HFFc6 (cell line): ENCODE measurements at regions not wholly inside any gene's neighbourhood (a gene's known extent, or its start where the extent isn't known, plus 50 kb on each side); places are given as distances from the start of the nearest gene placed in this dataset.
"Not testable (repeated sequence)": the region's sequence is repeated elsewhere in the genome, so short reads cannot be mapped to it uniquely, and the experiment has no call there.

ENCODE experiments used
- DNase-seq: peaks from one replicate; pipeline ENCODE4 v3.0.0-alpha.2; 2018
- H3K27ac Mint-ChIP-seq: 2 replicates; pipeline ENCODE4 v1.8.0; 2020; ENCODE audit warnings: mild to moderate bottlenecking, mixed read lengths
- H3K27me3 Mint-ChIP-seq: 2 replicates; pipeline ENCODE4 v1.8.0; 2021; ENCODE audit warnings: mild to moderate bottlenecking, moderate library complexity, mixed read lengths; ENCODE audit not compliant: insufficient read depth
- H3K36me3 Mint-ChIP-seq: 2 replicates; pipeline ENCODE4 v1.8.0; 2021; ENCODE audit warnings: low read depth, mixed read lengths
- H3K4me1 Mint-ChIP-seq: 2 replicates; pipeline ENCODE4 v1.8.0; 2020; ENCODE audit warnings: low read depth, mixed read lengths
- H3K4me3 Mint-ChIP-seq: 2 replicates; pipeline ENCODE4 v1.8.0; 2020; ENCODE audit warnings: mild to moderate bottlenecking, moderate library complexity, mixed read lengths
- H3K9me3 Mint-ChIP-seq: 2 replicates; pipeline ENCODE4 v1.8.0; 2020; ENCODE audit warnings: mild to moderate bottlenecking, mixed read lengths
- TF ChIP-seq, protein P1 (sequence below): fragments of 200-600 bp; sonication (generic); IDR thresholded peaks from 2 replicates; pipeline ENCODE4 v1.5.0; 2021; ENCODE audit warnings: antibody characterized with exemption, mild to moderate bottlenecking

DNA sequence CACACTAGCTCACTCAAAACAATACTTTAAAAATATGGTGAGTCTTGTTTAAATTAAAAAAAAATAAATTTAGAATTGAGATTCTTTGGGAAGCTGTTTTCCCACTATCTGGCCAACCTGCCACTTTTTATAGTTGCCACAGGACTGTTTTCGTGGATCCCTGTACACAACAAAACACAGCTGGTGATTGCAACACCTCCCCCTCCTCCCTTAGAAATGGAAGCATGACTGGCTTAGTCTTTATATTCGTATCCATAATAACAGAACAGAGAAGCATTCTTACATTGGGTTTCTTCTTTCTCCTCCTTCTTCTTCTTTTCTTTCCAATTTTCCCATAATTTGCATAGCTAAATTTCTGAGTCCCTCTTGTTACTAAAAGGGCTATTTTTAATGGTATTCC is 79.5 kb upstream of the GJB6 start:
- peaks cover 11% of the 10 kb centered on the region; the same call in 1 of the 2 replicates for H3K36me3 Mint-ChIP-seq
- H3K9me3 Mint-ChIP-seq = peaks cover 10% of the 10 kb centered on the region; the same call in 1 of the 2 replicates
- H3K4me3 Mint-ChIP-seq = no peak overlapping the region
- H3K27me3 Mint-ChIP-seq = peaks cover 19% of the 10 kb centered on the region
- no peaks in the 10 kb centered on the region for H3K4me1 Mint-ChIP-seq
- no peak overlapping the region for H3K27ac Mint-ChIP-seq
- DNase-seq = no peak
- TF ChIP-seq, protein P1, sequence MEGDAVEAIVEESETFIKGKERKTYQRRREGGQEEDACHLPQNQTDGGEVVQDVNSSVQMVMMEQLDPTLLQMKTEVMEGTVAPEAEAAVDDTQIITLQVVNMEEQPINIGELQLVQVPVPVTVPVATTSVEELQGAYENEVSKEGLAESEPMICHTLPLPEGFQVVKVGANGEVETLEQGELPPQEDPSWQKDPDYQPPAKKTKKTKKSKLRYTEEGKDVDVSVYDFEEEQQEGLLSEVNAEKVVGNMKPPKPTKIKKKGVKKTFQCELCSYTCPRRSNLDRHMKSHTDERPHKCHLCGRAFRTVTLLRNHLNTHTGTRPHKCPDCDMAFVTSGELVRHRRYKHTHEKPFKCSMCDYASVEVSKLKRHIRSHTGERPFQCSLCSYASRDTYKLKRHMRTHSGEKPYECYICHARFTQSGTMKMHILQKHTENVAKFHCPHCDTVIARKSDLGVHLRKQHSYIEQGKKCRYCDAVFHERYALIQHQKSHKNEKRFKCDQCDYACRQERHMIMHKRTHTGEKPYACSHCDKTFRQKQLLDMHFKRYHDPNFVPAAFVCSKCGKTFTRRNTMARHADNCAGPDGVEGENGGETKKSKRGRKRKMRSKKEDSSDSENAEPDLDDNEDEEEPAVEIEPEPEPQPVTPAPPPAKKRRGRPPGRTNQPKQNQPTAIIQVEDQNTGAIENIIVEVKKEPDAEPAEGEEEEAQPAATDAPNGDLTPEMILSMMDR = no peak

DNA sequence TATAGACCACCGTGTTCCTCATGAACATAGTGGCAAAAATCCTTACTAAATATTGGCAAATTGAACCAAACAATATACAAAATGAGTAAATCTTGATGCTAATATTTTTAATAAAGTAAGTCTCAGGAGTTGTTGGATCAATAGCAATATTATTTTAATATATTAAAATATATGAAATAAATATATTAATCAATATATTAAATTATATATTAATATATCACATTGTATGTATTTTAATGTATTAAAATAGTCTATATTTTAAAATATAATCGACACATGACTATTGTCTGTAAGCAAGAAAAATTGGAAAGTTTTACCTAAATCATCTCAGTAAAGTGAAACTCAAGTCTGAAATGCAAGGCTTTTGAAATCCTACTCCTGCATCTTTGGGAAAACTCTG is 78.9 kb upstream of the GJB6 start:
- no peak overlapping the region for H3K4me3 Mint-ChIP-seq
- peaks cover 11% of the 10 kb centered on the region; the same call in 1 of the 2 replicates for H3K36me3 Mint-ChIP-seq
- peaks cover 19% of the 10 kb centered on the region for H3K27me3 Mint-ChIP-seq

DNA sequence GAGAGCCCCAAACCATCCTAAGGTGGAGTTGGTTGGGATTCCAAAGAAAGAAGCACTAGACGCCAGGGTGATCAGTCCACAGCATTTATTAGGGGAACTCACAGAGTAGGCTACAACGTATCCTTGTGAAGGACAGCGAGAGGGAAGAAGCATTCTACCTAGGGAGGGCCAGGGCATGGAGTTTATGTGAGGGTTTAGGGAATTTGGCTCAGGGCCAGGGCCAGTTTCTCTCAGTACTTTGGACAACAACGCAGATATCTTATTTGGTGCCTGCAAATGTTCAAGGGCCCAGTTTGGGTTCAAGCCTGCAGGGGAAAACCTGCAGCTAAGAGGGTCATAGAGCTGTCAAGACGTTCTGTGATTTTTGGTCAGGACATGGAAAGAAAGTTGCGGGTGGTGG is 73.9 kb upstream of the GJB6 start:
- Mint-ChIP-seq H3K4me1 (peaks cover 8% of the 10 kb centered on the region; the same call in 1 of the 2 replicates), H3K27ac (no peak overlapping the region), H3K36me3 (peaks cover 11% of the 10 kb centered on the region; the same call in 1 of the 2 replicates), H3K4me3 (no peak overlapping the region), H3K27me3 (peaks cover 32% of the 10 kb centered on the region), H3K9me3 (peaks cover 10% of the 10 kb centered on the region; the same call in 1 of the 2 replicates)
- TF ChIP-seq, protein P1 = no peak
- no peak for DNase-seq

More for the DNA sequence above, 78.9 kb upstream of the GJB6 start:
- Mint-ChIP-seq H3K4me1 (no peaks in the 10 kb centered on the region), H3K9me3 (peaks cover 10% of the 10 kb centered on the region; the same call in 1 of the 2 replicates), H3K27ac (no peak overlapping the region)
- DNase-seq = no peak
- TF ChIP-seq, protein P1 = no peak

DNA sequence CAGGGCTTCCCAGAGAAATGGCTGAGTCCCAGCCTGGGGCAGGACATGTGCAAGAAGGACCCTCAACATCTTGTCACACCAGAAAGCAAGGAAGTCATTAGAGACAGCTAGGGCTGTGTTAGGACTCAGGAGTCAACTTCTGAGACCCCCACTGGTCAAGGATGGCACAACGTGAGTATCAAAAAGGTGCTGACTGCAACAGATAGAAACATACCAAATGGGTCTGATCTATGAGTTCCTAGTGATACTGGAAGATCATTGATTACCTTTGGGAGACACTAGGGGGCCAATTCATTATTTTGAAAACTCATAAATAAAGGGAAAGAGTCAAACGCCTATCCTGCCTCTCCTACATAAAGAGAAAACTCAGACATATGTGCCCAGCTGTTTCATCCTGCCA is 73.5 kb upstream of the GJB6 start:
- H3K36me3 Mint-ChIP-seq = peaks cover 11% of the 10 kb centered on the region; the same call in 1 of the 2 replicates
- H3K4me3 Mint-ChIP-seq = no peak overlapping the region
- H3K27me3 Mint-ChIP-seq = peaks cover 36% of the 10 kb centered on the region
- H3K9me3 Mint-ChIP-seq = peaks cover 10% of the 10 kb centered on the region; the same call in 1 of the 2 replicates
- DNase-seq = no peak
- H3K4me1 Mint-ChIP-seq = peaks cover 8% of the 10 kb centered on the region; the same call in 1 of the 2 replicates
- H3K27ac Mint-ChIP-seq = no peak overlapping the region
- TF ChIP-seq, protein P1 = peak; percentile 29; the same call in 1 of the 2 replicates

DNA sequence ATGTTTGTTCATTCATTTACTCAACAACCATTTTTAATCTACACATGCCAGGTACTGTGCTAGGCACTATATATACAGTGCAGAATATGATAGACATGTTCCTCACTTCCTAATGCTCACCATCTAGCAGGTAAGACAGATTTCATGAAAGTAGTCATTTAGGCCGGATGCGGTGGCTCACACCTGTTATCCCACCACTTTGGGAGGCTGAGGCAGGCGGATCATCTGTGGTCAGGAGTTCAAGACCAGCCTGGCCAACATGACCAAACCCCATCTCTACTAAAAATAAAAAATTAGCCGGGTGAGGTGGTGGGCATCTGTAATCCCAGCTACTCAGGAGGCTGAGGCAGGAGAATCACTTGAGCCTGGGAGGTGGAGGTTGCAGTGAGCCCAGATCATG is 71.9 kb upstream of the GJB6 start:
- peaks cover 45% of the 10 kb centered on the region for H3K27me3 Mint-ChIP-seq
- not testable (repeated sequence) for H3K27ac Mint-ChIP-seq, DNase-seq, H3K4me1 Mint-ChIP-seq, H3K9me3 Mint-ChIP-seq, H3K4me3 Mint-ChIP-seq
- H3K36me3 Mint-ChIP-seq = peaks cover 11% of the 10 kb centered on the region; the same call in 1 of the 2 replicates

DNA sequence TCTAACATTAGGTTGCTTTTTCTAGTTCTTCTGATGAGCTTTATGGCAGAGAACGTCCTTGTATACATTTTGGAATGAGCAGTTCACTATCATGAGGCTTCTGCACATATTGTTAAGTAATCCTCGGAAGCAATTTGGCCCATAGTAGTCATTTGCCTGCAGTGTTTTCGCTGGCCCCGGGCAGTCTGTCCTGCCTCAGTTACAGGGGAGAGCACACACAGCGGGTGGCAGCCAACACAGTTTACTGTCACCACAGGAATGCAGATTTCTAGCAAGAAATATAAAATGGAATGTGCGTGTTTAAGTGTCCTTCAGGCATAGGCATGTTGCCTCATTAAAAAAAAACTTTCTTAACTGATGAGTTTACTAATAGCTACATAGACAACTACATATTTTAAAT is 71.5 kb upstream of the GJB6 start:
- DNase-seq = no peak
- H3K27me3 Mint-ChIP-seq = peaks cover 47% of the 10 kb centered on the region
- TF ChIP-seq, protein P1 = no peak

More for the DNA sequence above, 71.5 kb upstream of the GJB6 start:
- Mint-ChIP-seq H3K27ac (no peak overlapping the region), H3K9me3 (peaks cover 10% of the 10 kb centered on the region; the same call in 1 of the 2 replicates), H3K4me1 (peaks cover 8% of the 10 kb centered on the region; the same call in 1 of the 2 replicates), H3K4me3 (no peak overlapping the region), H3K36me3 (peaks cover 11% of the 10 kb centered on the region; the same call in 1 of the 2 replicates)
